ENCODE measurements at regions not wholly inside any gene's neighbourhood (a gene's known extent, or its start where the extent isn't known, plus 50 kb on each side); places are given as distances from the start of the nearest gene placed in this dataset.
"Not testable (repeated sequence)": the region's sequence is repeated elsewhere in the genome, so short reads cannot be mapped to it uniquely, and the experiment has no call there.

- DNase-seq: no peak
Measured at GRCh38 chr21:15559660-15560059, 170.1 kb upstream of the USP25 start.

GRCh38 chr21:15560383-15561056, 169.3 kb upstream of the USP25 start:
- DNase-seq: peak; percentile 61

GRCh38 chr21:15562748-15563147, 167.0 kb upstream of the USP25 start:
- DNase-seq: no peak

- DNase-seq: no peak
Measured at GRCh38 chr21:15564907-15565306, 164.9 kb upstream of the USP25 start.

- no peak for DNase-seq
Measured at GRCh38 chr21:15566703-15567102, 163.1 kb upstream of the USP25 start.

GRCh38 chr21:15567191-15567590, 162.6 kb upstream of the USP25 start:
- no peak for DNase-seq

- no peak for DNase-seq
Measured at GRCh38 chr21:15568516-15568915, 161.3 kb upstream of the USP25 start.

- no peak for DNase-seq
Measured at GRCh38 chr21:15586752-15587427, 142.9 kb upstream of the USP25 start.

GRCh38 chr21:15592271-15592860, 137.4 kb upstream of the USP25 start:
- peak; percentile 55 for DNase-seq

GRCh38 chr21:15592957-15593356, 136.8 kb upstream of the USP25 start:
- no peak for DNase-seq

- DNase-seq: no peak
Measured at GRCh38 chr21:15601390-15601789, 128.4 kb upstream of the USP25 start.

- no peak for DNase-seq
Measured at GRCh38 chr21:15604413-15604812, 125.4 kb upstream of the USP25 start.

- DNase-seq: no peak
Measured at GRCh38 chr21:15614766-15615165, 115.0 kb upstream of the USP25 start.

GRCh38 chr21:15616864-15617574, 112.8 kb upstream of the USP25 start:
- peak; percentile 27 for DNase-seq

GRCh38 chr21:15617964-15618363, 111.8 kb upstream of the USP25 start:
- no peak for DNase-seq

GRCh38 chr21:15620892-15621291, 108.9 kb upstream of the USP25 start:
- DNase-seq: no peak

GRCh38 chr21:15624646-15625045, 105.1 kb upstream of the USP25 start:
- DNase-seq: no peak

- DNase-seq: no peak
Measured at GRCh38 chr21:15625363-15625762, 104.4 kb upstream of the USP25 start.

GRCh38 chr21:15626031-15626430, 103.8 kb upstream of the USP25 start:
- DNase-seq: peak; percentile 74

GRCh38 chr21:15627011-15627410, 102.8 kb upstream of the USP25 start:
- DNase-seq: no peak

- DNase-seq: no peak
Measured at GRCh38 chr21:15627823-15628222, 102.0 kb upstream of the USP25 start.

GRCh38 chr21:15631342-15631741, 98.4 kb upstream of the USP25 start:
- no peak for DNase-seq

- not testable (repeated sequence) for DNase-seq
Measured at GRCh38 chr21:15634541-15634940, 95.2 kb upstream of the USP25 start.

Measured in inflammatory macrophage treated with lipopolysaccharide for 4 hours (primary cell).